ENCODE measurements at regions not wholly inside any gene's neighbourhood (a gene's known extent, or its start where the extent isn't known, plus 50 kb on each side); places are given as distances from the start of the nearest gene placed in this dataset.

DNA sequence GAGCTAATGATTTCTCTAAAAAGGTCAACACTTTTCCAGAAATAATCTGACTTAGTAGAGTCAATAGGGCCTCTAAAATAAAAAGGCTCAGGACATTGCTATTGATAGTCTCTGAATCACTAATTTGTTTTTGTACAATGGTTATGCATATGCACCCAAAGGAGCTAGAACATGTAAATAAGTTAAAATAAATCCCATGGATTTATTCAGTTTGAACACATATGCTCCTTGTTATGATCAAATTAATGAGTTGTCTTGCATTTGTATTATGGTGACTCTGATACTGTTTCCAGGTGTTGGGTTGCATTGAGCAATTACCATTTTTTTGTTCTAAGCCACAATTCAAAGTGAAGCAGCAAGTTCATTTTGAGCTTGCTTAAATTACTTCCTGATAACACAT lies 276.0 kb upstream of the TUSC1 start:
- H3K27me3 ChIP-seq (replicated peaks; ENCODE audit: insufficient read depth, low read depth, low read length, poor library complexity) = no peaks in the 10 kb centered on the region
- CTCF ChIA-PET = no interaction called here
- POLR2A ChIA-PET (ENCODE audit: low non-redundant PET) = no interaction called here
- intact Hi-C loops (cut with micrococcal nuclease; ENCODE audit: unreplicated experiment) = no loop called here
- no peaks in the 10 kb centered on the region for H3K4me1 ChIP-seq (ENCODE audit: insufficient read depth, low read length, poor library complexity, severe bottlenecking)
- no peak overlapping the region for H3K27ac ChIP-seq (ENCODE audit: low read depth, low read length, poor library complexity, severe bottlenecking)
- H3K9me3 ChIP-seq (ENCODE audit: low read depth, low read length, poor library complexity, severe bottlenecking) = no peaks in the 10 kb centered on the region
- no peaks in the 10 kb centered on the region for H3K36me3 ChIP-seq (ENCODE audit: insufficient read depth, low read length, poor library complexity, severe bottlenecking)
- no peak overlapping the region for H3K4me3 ChIP-seq (ENCODE audit: low read depth, low read length, poor library complexity, severe bottlenecking)
- no peak for TF ChIP-seq EZH2 (IDR thresholded peaks at IDR 0.05; ENCODE audit: borderline replicate concordance, low read depth, low read length, poor library complexity, severe bottlenecking)
- TF ChIP-seq, protein P1, sequence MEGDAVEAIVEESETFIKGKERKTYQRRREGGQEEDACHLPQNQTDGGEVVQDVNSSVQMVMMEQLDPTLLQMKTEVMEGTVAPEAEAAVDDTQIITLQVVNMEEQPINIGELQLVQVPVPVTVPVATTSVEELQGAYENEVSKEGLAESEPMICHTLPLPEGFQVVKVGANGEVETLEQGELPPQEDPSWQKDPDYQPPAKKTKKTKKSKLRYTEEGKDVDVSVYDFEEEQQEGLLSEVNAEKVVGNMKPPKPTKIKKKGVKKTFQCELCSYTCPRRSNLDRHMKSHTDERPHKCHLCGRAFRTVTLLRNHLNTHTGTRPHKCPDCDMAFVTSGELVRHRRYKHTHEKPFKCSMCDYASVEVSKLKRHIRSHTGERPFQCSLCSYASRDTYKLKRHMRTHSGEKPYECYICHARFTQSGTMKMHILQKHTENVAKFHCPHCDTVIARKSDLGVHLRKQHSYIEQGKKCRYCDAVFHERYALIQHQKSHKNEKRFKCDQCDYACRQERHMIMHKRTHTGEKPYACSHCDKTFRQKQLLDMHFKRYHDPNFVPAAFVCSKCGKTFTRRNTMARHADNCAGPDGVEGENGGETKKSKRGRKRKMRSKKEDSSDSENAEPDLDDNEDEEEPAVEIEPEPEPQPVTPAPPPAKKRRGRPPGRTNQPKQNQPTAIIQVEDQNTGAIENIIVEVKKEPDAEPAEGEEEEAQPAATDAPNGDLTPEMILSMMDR (conservative IDR thresholded peaks at IDR 0.05; ENCODE audit: low read depth, low read length) = no peak
- DNase-seq (ENCODE audit: low spot score) = no peak
- BruUV-seq (replicated peaks) = no TSS peak

DNA sequence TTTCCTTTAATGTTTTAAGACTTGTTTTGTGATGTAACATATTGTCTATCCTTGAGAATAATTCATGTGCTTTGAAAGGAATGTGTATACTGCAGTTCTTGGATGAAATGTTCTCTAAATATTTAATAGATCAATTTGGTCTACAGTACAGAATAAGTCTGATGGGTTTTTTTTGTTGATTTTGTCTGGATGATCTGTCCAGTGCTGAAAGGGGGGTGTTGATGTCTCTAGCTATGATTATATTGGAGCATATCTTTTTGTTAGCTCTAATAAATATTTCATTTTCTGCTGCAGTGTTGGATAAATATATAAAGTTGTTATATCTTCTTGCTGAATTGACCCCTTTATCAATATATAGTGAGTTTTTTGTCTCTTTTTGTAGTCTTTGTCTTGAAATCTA lies 269.9 kb upstream of the TUSC1 start:
- H3K4me1 ChIP-seq (ENCODE audit: insufficient read depth, low read length, poor library complexity, severe bottlenecking) = no peaks in the 10 kb centered on the region
- no peaks in the 10 kb centered on the region for H3K9me3 ChIP-seq (ENCODE audit: low read depth, low read length, poor library complexity, severe bottlenecking)
- no peaks in the 10 kb centered on the region for H3K27me3 ChIP-seq (replicated peaks; ENCODE audit: insufficient read depth, low read depth, low read length, poor library complexity)
- no peak overlapping the region for H3K27ac ChIP-seq (ENCODE audit: low read depth, low read length, poor library complexity, severe bottlenecking)
- ChIA-PET CTCF (no interaction called here), POLR2A (ENCODE audit: low non-redundant PET) (no interaction called here)
- no peaks in the 10 kb centered on the region for H3K36me3 ChIP-seq (ENCODE audit: insufficient read depth, low read length, poor library complexity, severe bottlenecking)
- BruUV-seq (replicated peaks) = no TSS peak
- no peak overlapping the region for H3K4me3 ChIP-seq (ENCODE audit: low read depth, low read length, poor library complexity, severe bottlenecking)
- TF ChIP-seq EZH2 (IDR thresholded peaks at IDR 0.05; ENCODE audit: borderline replicate concordance, low read depth, low read length, poor library complexity, severe bottlenecking) = no peak
- TF ChIP-seq, protein P1 (conservative IDR thresholded peaks at IDR 0.05; ENCODE audit: low read depth, low read length) = no peak
- intact Hi-C loops (cut with micrococcal nuclease; ENCODE audit: unreplicated experiment) = no loop called here
- DNase-seq (ENCODE audit: low spot score) = no peak

DNA sequence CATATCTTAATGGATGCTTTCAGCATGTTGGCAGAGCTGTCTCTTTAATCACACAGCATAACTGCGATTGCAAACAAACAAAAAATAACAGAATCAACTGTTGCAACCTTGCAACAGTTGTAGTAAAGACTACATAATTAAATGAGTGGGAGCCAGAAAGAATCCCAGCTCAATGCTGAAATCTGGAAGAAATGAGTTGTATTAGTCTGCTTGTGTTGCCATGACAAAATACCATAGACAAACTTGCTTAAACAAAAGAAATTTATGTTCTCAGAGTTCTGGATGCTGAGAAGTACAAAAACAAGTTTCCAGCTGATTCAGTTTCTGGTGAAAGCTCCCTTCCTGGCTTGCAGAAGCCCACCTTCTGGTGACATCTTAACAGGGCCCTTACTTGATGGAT lies 260.9 kb upstream of the TUSC1 start:
- intact Hi-C loops (cut with micrococcal nuclease; ENCODE audit: unreplicated experiment) = no loop called here
- CTCF ChIA-PET = no interaction called here
- H3K36me3 ChIP-seq (ENCODE audit: insufficient read depth, low read length, poor library complexity, severe bottlenecking) = no peaks in the 10 kb centered on the region
- H3K27ac ChIP-seq (ENCODE audit: low read depth, low read length, poor library complexity, severe bottlenecking) = no peak overlapping the region
- no TSS peak for BruUV-seq (replicated peaks)
- H3K27me3 ChIP-seq (replicated peaks; ENCODE audit: insufficient read depth, low read depth, low read length, poor library complexity) = no peaks in the 10 kb centered on the region
- DNase-seq (ENCODE audit: low spot score) = no peak
- H3K4me3 ChIP-seq (ENCODE audit: low read depth, low read length, poor library complexity, severe bottlenecking) = no peak overlapping the region
- no peaks in the 10 kb centered on the region for H3K9me3 ChIP-seq (ENCODE audit: low read depth, low read length, poor library complexity, severe bottlenecking)
- no peaks in the 10 kb centered on the region for H3K4me1 ChIP-seq (ENCODE audit: insufficient read depth, low read length, poor library complexity, severe bottlenecking)
- POLR2A ChIA-PET (ENCODE audit: low non-redundant PET) = no interaction called here
- no peak for TF ChIP-seq EZH2 (IDR thresholded peaks at IDR 0.05; ENCODE audit: borderline replicate concordance, low read depth, low read length, poor library complexity, severe bottlenecking)
- TF ChIP-seq, protein P1 (conservative IDR thresholded peaks at IDR 0.05; ENCODE audit: low read depth, low read length) = no peak

Data from A673 (cell line).